K562 (cell line): ENCODE measurements at regions not wholly inside any gene's neighbourhood (a gene's known extent, or its start where the extent isn't known, plus 50 kb on each side); places are given as distances from the start of the nearest gene placed in this dataset.

Experiments
- ATAC-seq: fragments of 200-7000 bp; cut with Tn5 transposase; 3 replicates; pipeline ENCODE4 v1.9.1; 2020; ENCODE audit warnings: moderate library complexity
- BruUV-seq: library from RNA; stranded (reverse); fragments of 400-500 nt; replicated peaks from 2 replicates; lab custom pipeline; 2021; lab: Mats Ljungman, UMichigan
- CTCF ChIA-PET: fragments of 300-600 bp; formaldehyde crosslinking; extraction: SDS; loops from one replicate; lab custom pipeline; 2021; ENCODE audit warnings: low intra/inter-chr PET ratio; lab: Yijun Ruan, JAX
- POLR2A ChIA-PET: fragments of 300-600, 350-650 bp; sonication (Branson Sonifier 250); formaldehyde crosslinking; extraction: SDS; loops from one replicate; lab custom pipeline; 2021; ENCODE audit warnings: antibody characterized with exemption, inconsistent platforms; lab: Yijun Ruan, JAX
- DNase-seq, 4 experiments: peaks; one replicate each; pipeline versions ENCODE4 v3.0.0 to v3.0.0-alpha.2; 2011 to 2018; ENCODE audit warnings: low spot score in 3 of 4, mixed read lengths in 3 of 4; ENCODE audit errors: extremely low read depth in 1 of 4
- FAIRE-seq: peaks from 2 replicates; lab custom pipeline; 2011; peaks lifted over from hg19 to GRCh38; lab: Jason Lieb, UNC
- H2AFZ ChIP-seq: 2 replicates; pipeline ENCODE4 v1.6.0; 2011; ENCODE audit warnings: low read depth, low read length, control low read depth, inconsistent platforms
- H3K27ac ChIP-seq: fragments of 200-600 bp; 3 replicates; pipeline ENCODE4 v1.8.0; 2011; ENCODE audit warnings: low read depth, mild to moderate bottlenecking, control low read depth, inconsistent platforms, low read length, moderate library complexity, mixed read lengths; ENCODE audit errors: extremely low read depth
- H3K27me3 ChIP-seq, 2 experiments: fragments of 300-600 bp in 1 of 2; 2 replicates in 1 of 2; 3 replicates in 1 of 2; pipeline versions ENCODE4 v1.6.0 to v1.8.0; 2011; ENCODE audit warnings: inconsistent platforms in 2 of 2, low read length in 2 of 2, mild to moderate bottlenecking in 1 of 2, mixed read lengths in 1 of 2, moderate library complexity in 1 of 2; ENCODE audit not compliant: control insufficient read depth in 2 of 2, insufficient read depth in 2 of 2
- H3K36me3 ChIP-seq: fragments of 300-600 bp; 3 replicates; pipeline ENCODE4 v1.8.0; 2011; ENCODE audit warnings: mild to moderate bottlenecking, low read length, inconsistent platforms; ENCODE audit not compliant: control insufficient read depth, insufficient read depth
- H3K4me1 ChIP-seq, 2 experiments: fragments of 200-600 bp in 1 of 2; replicated peaks in 1 of 2; 2 replicates in 1 of 2; 3 replicates in 1 of 2; pipeline versions ENCODE4 v1.5.1 to v1.8.0; 2011; ENCODE audit warnings: inconsistent platforms in 2 of 2, low read length in 2 of 2, mild to moderate bottlenecking in 1 of 2, mixed read lengths in 1 of 2, moderate library complexity in 1 of 2; ENCODE audit not compliant: control insufficient read depth in 2 of 2, insufficient read depth in 2 of 2
- H3K4me2 ChIP-seq: 2 replicates; pipeline ENCODE4 v1.6.1; 2011; ENCODE audit warnings: low read length, control low read depth, inconsistent platforms, mixed read lengths; ENCODE audit not compliant: insufficient read depth
- H3K4me3 ChIP-seq: fragments of 200-600 bp; sonication (generic), shearing (Covaris generic); 2 replicates; pipeline ENCODE4 v1.5.1; 2016; ENCODE audit warnings: control low read depth, inconsistent platforms
- H3K79me2 ChIP-seq: fragments of 200-600 bp; 3 replicates; pipeline ENCODE4 v1.8.0; 2011; ENCODE audit warnings: low read length, inconsistent platforms; ENCODE audit not compliant: control insufficient read depth, insufficient read depth
- H3K9ac ChIP-seq, 2 experiments: 2 replicates each; pipeline versions ENCODE4 v1.6.0 to v1.6.1; 2011; ENCODE audit warnings: low read depth in 2 of 2, low read length in 2 of 2, control low read depth in 1 of 2, inconsistent platforms in 1 of 2, mild to moderate bottlenecking in 1 of 2, mixed read lengths in 1 of 2; ENCODE audit not compliant: insufficient read depth in 1 of 2
- H3K9me1 ChIP-seq: one replicate; pipeline ENCODE4 v1.6.0; 2011; ENCODE audit warnings: inconsistent platforms, mild to moderate bottlenecking, low read length, moderate library complexity; ENCODE audit not compliant: control insufficient read depth, insufficient read depth
- H3K9me3 ChIP-seq: replicated peaks from 2 replicates; pipeline ENCODE4 v1.5.1; 2011; ENCODE audit warnings: low read depth, low read length, inconsistent platforms; ENCODE audit not compliant: control insufficient read depth, insufficient read depth
- H4K20me1 ChIP-seq: replicated peaks from 2 replicates; pipeline ENCODE4 v1.6.1; 2011; ENCODE audit warnings: low read length, inconsistent platforms, mixed read lengths; ENCODE audit not compliant: control insufficient read depth, insufficient read depth
- AFF1 ChIP-seq, 2 experiments: fragments of 450-650 bp; IDR thresholded peaks; 2 replicates each; pipeline ENCODE4 v1.6.1; 2018; ENCODE audit warnings: mild to moderate bottlenecking in 2 of 2, low read depth in 1 of 2; ENCODE audit not compliant: partially characterized antibody in 2 of 2
- CBX3 ChIP-seq, 2 experiments: IDR thresholded peaks; 1 replicate in 1 of 2; 2 replicates in 1 of 2; pipeline ENCODE4 v1.6.1; 2012; ENCODE audit warnings: inconsistent platforms in 2 of 2, low read length in 2 of 2, borderline replicate concordance in 1 of 2, control low read depth in 1 of 2
- DLX4 ChIP-seq: fragments of 250-450 bp; sonication (Bioruptor Pico); IDR thresholded peaks from 2 replicates; pipeline ENCODE4 v1.6.1; 2021; ENCODE audit warnings: mild to moderate bottlenecking
- FOXA3 ChIP-seq, 2 experiments: fragments of 450-650 bp in 1 of 2; sonication (generic) in 1 of 2; formaldehyde crosslinking; IDR thresholded peaks in 1 of 2; conservative IDR thresholded peaks in 1 of 2; 2 replicates each; pipeline versions ENCODE4 v1.4.0 to v1.8.0; 2020 to 2022; ENCODE audit warnings: mild to moderate bottlenecking in 2 of 2, missing genetic modification reagents in 1 of 2
- PHF21A ChIP-seq: fragments of 450-650 bp; IDR thresholded peaks from 2 replicates; pipeline ENCODE4 v1.6.1; 2017; ENCODE audit warnings: low read depth, borderline replicate concordance
- PURB ChIP-seq: sonication (generic); formaldehyde crosslinking; IDR thresholded peaks from 2 replicates; pipeline ENCODE4 v1.9.0; 2021; ENCODE audit warnings: low read depth, mild to moderate bottlenecking, missing genetic modification reagents
- ZC3H11A ChIP-seq: IDR thresholded peaks from 2 replicates; pipeline ENCODE4 v1.6.1; 2012; ENCODE audit warnings: low read depth, low read length, improper control_type of control experiment
- ZNF431 ChIP-seq: sonication (generic); formaldehyde crosslinking; IDR thresholded peaks from 2 replicates; pipeline ENCODE4 v1.8.0; 2022; ENCODE audit warnings: mild to moderate bottlenecking, missing genetic modification reagents
- ZNF764 ChIP-seq: fragments of 250-450 bp; sonication (Bioruptor Pico); IDR thresholded peaks from 2 replicates; pipeline ENCODE4 v1.4.0; 2020; ENCODE audit warnings: low read depth, mild to moderate bottlenecking, moderate library complexity
- WGBS: fragments of 100-300 bp; shearing (Covaris generic); methylation state at CpG from one replicate; pipeline ENCODE4 v1.1.6; 2016; ENCODE audit warnings: low coverage, mixed read lengths; ENCODE audit not compliant: insufficient coverage; ENCODE audit errors: missing lambda C conversion rate; 5-methylcytosine and 5-hydroxymethylcytosine counted together
- in situ Hi-C: fragments of 300-500 bp; cut with MboI; formaldehyde crosslinking; loops from 4 replicates; pipeline ENCODE4 v1.15.0; 2018; ENCODE audit warnings: inconsistent platforms, mixed read lengths
- intact Hi-C: fragments of 100-400 bp; cut with micrococcal nuclease; formaldehyde crosslinking; loops from 2 replicates; pipeline ENCODE4 v1.14.2; 2022

- Histone ChIP-seq H3K4me3 (no peak overlapping the region), H3K27me3 (peaks cover 0 to 34% of the 10 kb centered on the region in 2 experiments; a peak in 2 of 5 replicates)
- 0% methylated on average over 5 of the region's 5 CpGs for WGBS
- TF ChIP-seq ZNF764 (CRISPR knock-in tag), result no peak
- TF ChIP-seq DLX4 (CRISPR knock-in tag), result no peak
- no peak for TF ChIP-seq PHF21A
- no peak for TF ChIP-seq ZC3H11A
- no peak for TF ChIP-seq CBX3 (IDR thresholded peaks at IDR 0.05; ENCODE audit: borderline replicate concordance in 1 of 2, low read length in 2 of 2)
- TF ChIP-seq AFF1 (IDR thresholded peaks at IDR 0.05; ENCODE audit: low read depth in 1 of 2, partially characterized antibody in 2 of 2), result no peak
- no peak for TF ChIP-seq PURB (CRISPR knock-in tag)
- TF ChIP-seq FOXA3 (CRISPR knock-in tag; conservative IDR thresholded peaks at IDR 0.05 in 1 of 2, IDR thresholded peaks at IDR 0.05 in 1 of 2), result no peak
- no peak for TF ChIP-seq ZNF431
- TF ChIP-seq, all 486 proteins: peak for 0
- in situ Hi-C loops (no loop called here), intact Hi-C loops (no loop called here)
- ATAC-seq, result no peak
- ChIA-PET CTCF (no interaction called here), POLR2A (interaction anchor here (0.7 kb wide), 1 partner anchor 75 kb away, joined by 3 read pairs; no protein-coding TSS in a partner anchor)
- Histone ChIP-seq H3K36me3 (no peaks in the 10 kb centered on the region), H3K9me3 (no peaks in the 10 kb centered on the region), H3K27ac (no peak overlapping the region), H3K4me2 (no peak overlapping the region), H3K4me1 (no peaks in the 10 kb centered on the region), H2AFZ (no peak overlapping the region), H3K79me2 (no peaks in the 10 kb centered on the region), H4K20me1 (no peaks in the 10 kb centered on the region), H3K9ac (no peak overlapping the region), H3K9me1 (no peaks in the 10 kb centered on the region)
- DNase-seq, result no peak
- no TSS peak for BruUV-seq
- FAIRE-seq, result no peak
Measured at GRCh38 chr16:86359571-86359970, 150.8 kb upstream of the FOXF1 start.
